OCI-LY3 (cell line): ENCODE measurements at regions not wholly inside any gene's neighbourhood (a gene's known extent, or its start where the extent isn't known, plus 50 kb on each side); places are given as distances from the start of the nearest gene placed in this dataset.

ENCODE experiments used
- CTCF ChIP-seq: fragments of 200-600, 300-600 bp; sonication (generic); IDR thresholded peaks from 2 replicates; pipeline ENCODE4 v1.5.1; 2014; ENCODE audit warnings: antibody characterized with exemption, low read length, low read depth
- EZH2phosphoT487 ChIP-seq: fragments of 200-600 bp; shearing (Covaris generic); IDR thresholded peaks from 2 replicates; pipeline ENCODE4 v1.6.1; 2018; ENCODE audit warnings: antibody characterized with exemption, mixed run types, low read depth

GRCh38 chr7:106464651-106465050, 179.9 kb upstream of the NAMPT start:
- TF ChIP-seq CTCF = no peak
- TF ChIP-seq EZH2phosphoT487 = no peak
